Omental fat pad (tissue), 3 donors: ENCODE measurements at regions not wholly inside any gene's neighbourhood (a gene's known extent, or its start where the extent isn't known, plus 50 kb on each side); places are given as distances from the start of the nearest gene placed in this dataset.
A peak's percentile ranks its signal among the peaks of the same experiment; 100 is the strongest.

Source experiments
- ATAC-seq: fragments of 150-250 bp; one replicate; pipeline ENCODE4 v1.9.1; 2016; ENCODE audit warnings: mild to moderate bottlenecking, moderate library complexity; ENCODE audit not compliant: low FRiP score
- DNase-seq: peaks from one replicate; pipeline ENCODE4 v3.0.0-alpha.2; 2019; ENCODE audit warnings: low spot score
- CTCF ChIP-seq, 3 donors: fragments of 450-650 bp; IDR thresholded peaks; one replicate each; pipeline ENCODE4 v1.5.1; 2016 to 2017; ENCODE audit warnings: antibody characterized with exemption in 3 of 3, mild to moderate bottlenecking in 3 of 3, moderate library complexity in 2 of 3

GRCh38 chr5:96601715-96602244, 60.4 kb upstream of the CAST start:
- peak in 1 of 3 donors; percentile 27 for TF ChIP-seq CTCF (IDR thresholded peaks at IDR 0.05)
- ATAC-seq = peak; percentile 71
- peak; percentile 48 for DNase-seq

- DNase-seq (no peak), ATAC-seq (no peak)
- TF ChIP-seq CTCF (IDR thresholded peaks at IDR 0.05) = no peak
Measured at GRCh38 chr5:96602776-96603175, 59.4 kb upstream of the CAST start.

- no peak for ATAC-seq
- TF ChIP-seq CTCF (IDR thresholded peaks at IDR 0.05) = no peak
- DNase-seq = no peak
Measured at GRCh38 chr5:96605144-96605837, 56.9 kb upstream of the CAST start.

- TF ChIP-seq CTCF (IDR thresholded peaks at IDR 0.05) = no peak
- DNase-seq (no peak), ATAC-seq (no peak)
Measured at GRCh38 chr5:96609369-96609768, 52.8 kb upstream of the CAST start.

DNA sequence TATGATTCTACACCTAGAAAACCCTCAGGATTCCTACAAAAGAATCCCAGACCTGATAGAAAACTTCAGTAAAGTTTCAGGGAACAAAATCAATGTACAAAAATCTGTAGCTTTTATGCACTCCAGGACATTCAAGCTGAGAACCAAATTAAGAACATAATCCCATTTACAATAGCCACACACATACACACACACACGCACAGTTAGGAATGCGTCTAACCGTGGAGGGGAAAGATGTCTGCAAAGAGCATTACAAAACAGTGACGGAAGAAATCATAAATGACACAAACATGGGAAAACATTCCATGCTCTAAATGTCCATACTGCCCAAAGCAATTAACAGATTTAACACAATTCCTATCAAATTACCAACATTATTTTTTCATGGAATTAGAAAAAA, 51.4 kb upstream of the CAST start:
- TF ChIP-seq CTCF (IDR thresholded peaks at IDR 0.05) = no peak
- no peak for ATAC-seq
- no peak for DNase-seq

DNA sequence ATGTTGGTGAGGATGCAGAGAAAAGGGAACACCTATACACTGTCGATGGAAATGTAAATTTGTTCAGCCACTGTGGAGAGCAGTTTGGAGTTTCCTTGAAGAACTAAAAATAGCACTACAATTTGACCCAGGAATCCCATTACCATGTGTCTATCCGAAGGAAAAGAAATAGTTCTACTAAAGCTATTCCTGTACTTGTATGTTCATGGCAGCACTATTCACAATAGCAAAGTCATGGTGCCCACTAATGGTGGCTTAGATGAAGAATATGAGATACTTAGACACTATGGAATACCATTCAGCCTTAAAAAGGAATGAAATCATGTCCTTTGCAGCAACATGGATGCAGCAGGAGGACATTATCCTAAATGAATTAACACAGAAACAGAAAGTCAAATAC, 50.2 kb upstream of the CAST start:
- no peak for TF ChIP-seq CTCF (IDR thresholded peaks at IDR 0.05)
- DNase-seq (no peak), ATAC-seq (no peak)
